ENCODE measurements at regions not wholly inside any gene's neighbourhood (a gene's known extent, or its start where the extent isn't known, plus 50 kb on each side); places are given as distances from the start of the nearest gene placed in this dataset.

GRCh38 chr18:39184176-39184575, 1618.6 kb upstream of the CELF4 start:
- no peak for DNase-seq
- H3K4me3 ChIP-seq: no peak overlapping the region
- intact Hi-C loops (cut with DNase I): no loop called here
- WGBS (ENCODE audit: insufficient coverage, low coverage, low lambda C conversion rate, missing lambda C conversion rate): 69% methylated on average over 5 of the region's 5 CpGs
- H3K36me3 ChIP-seq: no peaks in the 10 kb centered on the region
- H3K9me3 ChIP-seq: no peaks in the 10 kb centered on the region
- no peak for TF ChIP-seq POLR2A (IDR thresholded peaks at IDR 0.05)
- no peak for TF ChIP-seq CTCF (IDR thresholded peaks at IDR 0.05)
- H3K4me1 ChIP-seq: no peaks in the 10 kb centered on the region
- no peak overlapping the region for H3K27ac ChIP-seq
- no peak for ATAC-seq
- no peaks in the 10 kb centered on the region for H3K27me3 ChIP-seq

GRCh38 chr18:39178166-39178565, 1612.6 kb upstream of the CELF4 start:
- H3K9me3 ChIP-seq: no peaks in the 10 kb centered on the region
- intact Hi-C loops (cut with DNase I): no loop called here
- no peaks in the 10 kb centered on the region for H3K36me3 ChIP-seq
- H3K4me3 ChIP-seq: no peak overlapping the region
- no peak overlapping the region for H3K27ac ChIP-seq
- ATAC-seq: no peak
- 78% methylated on average over 2 of the region's 2 CpGs for WGBS (ENCODE audit: insufficient coverage, low coverage, low lambda C conversion rate, missing lambda C conversion rate)
- TF ChIP-seq CTCF (IDR thresholded peaks at IDR 0.05): no peak
- TF ChIP-seq POLR2A (IDR thresholded peaks at IDR 0.05): no peak
- DNase-seq: no peak
- no peaks in the 10 kb centered on the region for H3K27me3 ChIP-seq
- H3K4me1 ChIP-seq: no peaks in the 10 kb centered on the region

GRCh38 chr18:39172695-39173421, 1607.3 kb upstream of the CELF4 start:
- Histone ChIP-seq H3K4me3 (no peak overlapping the region), H3K27ac (no peak overlapping the region), H3K27me3 (no peaks in the 10 kb centered on the region), H3K4me1 (no peaks in the 10 kb centered on the region), H3K9me3 (no peaks in the 10 kb centered on the region), H3K36me3 (no peaks in the 10 kb centered on the region)
- TF ChIP-seq CTCF (IDR thresholded peaks at IDR 0.05) (no peak), POLR2A (IDR thresholded peaks at IDR 0.05) (no peak)
- ATAC-seq (no peak), DNase-seq (no peak)
- 51% methylated on average over 4 of the region's 4 CpGs for WGBS (ENCODE audit: insufficient coverage, low coverage, low lambda C conversion rate, missing lambda C conversion rate)
- intact Hi-C loops (cut with DNase I): no loop called here

- Histone ChIP-seq H3K27ac (no peak overlapping the region), H3K27me3 (no peaks in the 10 kb centered on the region), H3K36me3 (no peaks in the 10 kb centered on the region), H3K4me1 (no peaks in the 10 kb centered on the region), H3K4me3 (no peak overlapping the region), H3K9me3 (no peaks in the 10 kb centered on the region)
- TF ChIP-seq CTCF (IDR thresholded peaks at IDR 0.05) (no peak), POLR2A (IDR thresholded peaks at IDR 0.05) (no peak)
- WGBS (ENCODE audit: insufficient coverage, low coverage, low lambda C conversion rate, missing lambda C conversion rate): 67% methylated on average over 1 of the region's 1 CpG
- DNase-seq (no peak), ATAC-seq (no peak)
- intact Hi-C loops (cut with DNase I): no loop called here
Measured at GRCh38 chr18:39168723-39169122, 1603.1 kb upstream of the CELF4 start.
